Spinal cord (tissue), 9 donors: ENCODE measurements at regions not wholly inside any gene's neighbourhood (a gene's known extent, or its start where the extent isn't known, plus 50 kb on each side); places are given as distances from the start of the nearest gene placed in this dataset.

Experiments used
- DNase-seq, 6 donors: peaks; one replicate each; pipeline versions ENCODE4 v3.0.0 to v3.0.0-alpha.2; 2013 to 2015; ENCODE audit warnings: low spot score in 6 of 6, low read depth in 4 of 6
- H3K27ac ChIP-seq: one replicate; pipeline ENCODE4 v1.5.1; 2013; ENCODE audit warnings: low read depth, low read length, control low read depth
- H3K27me3 ChIP-seq: one replicate; pipeline ENCODE4 v1.6.1; 2013; ENCODE audit warnings: low read length; ENCODE audit not compliant: control insufficient read depth, insufficient read depth
- H3K36me3 ChIP-seq: one replicate; pipeline ENCODE4 v1.6.1; 2013; ENCODE audit warnings: low read length; ENCODE audit not compliant: control insufficient read depth, insufficient read depth
- H3K4me1 ChIP-seq: one replicate; pipeline ENCODE4 v1.6.1; 2013; ENCODE audit warnings: low read length; ENCODE audit not compliant: control insufficient read depth, insufficient read depth
- H3K4me3 ChIP-seq: one replicate; pipeline ENCODE4 v1.5.1; 2013; ENCODE audit warnings: low read depth, low read length, control low read depth
- H3K9me3 ChIP-seq: one replicate; pipeline ENCODE4 v1.6.1; 2013; ENCODE audit warnings: low read length; ENCODE audit not compliant: control insufficient read depth, insufficient read depth
- WGBS: methylation state at CpG from one replicate; pipeline ENCODE4 v1.1.5; 2013; ENCODE audit warnings: missing lambda C conversion rate; ENCODE audit not compliant: insufficient coverage; 5-methylcytosine and 5-hydroxymethylcytosine counted together
- donor health status: healthy.

DNA sequence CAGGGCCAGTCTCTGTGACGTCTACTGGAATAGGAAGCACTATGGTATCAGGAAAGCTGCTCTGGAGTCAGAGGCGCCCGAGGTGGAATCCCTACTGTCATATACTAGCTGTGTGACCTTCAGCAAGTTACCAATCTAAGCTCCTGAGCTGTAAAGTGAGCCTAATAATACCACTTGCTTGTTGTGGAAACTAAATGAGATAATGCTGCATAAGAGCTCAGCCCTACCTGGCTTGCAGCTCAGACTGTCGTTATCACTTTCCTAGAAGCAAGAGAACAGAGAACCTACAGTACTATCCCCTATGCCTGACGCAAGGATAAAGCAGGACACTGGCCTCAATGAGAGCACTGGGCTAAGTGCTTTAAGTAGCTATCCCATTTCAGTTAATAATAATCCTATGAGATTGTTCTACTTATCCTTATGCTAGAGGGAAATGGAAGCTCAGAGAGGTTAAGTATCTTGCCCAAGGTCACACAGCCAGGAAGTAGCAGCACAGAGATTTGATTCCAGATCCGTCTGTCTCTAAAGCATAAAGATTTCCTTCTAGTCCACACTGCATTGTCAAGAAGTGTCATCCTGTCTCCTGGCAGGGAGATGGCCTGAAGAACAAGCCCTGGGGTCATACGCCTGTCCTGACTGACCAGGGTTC is 195.2 kb downstream of the TLE3 start:
- H3K4me3 ChIP-seq: no peak overlapping the region
- no peaks in the 10 kb centered on the region for H3K9me3 ChIP-seq
- H3K4me1 ChIP-seq: no peaks in the 10 kb centered on the region
- H3K36me3 ChIP-seq: no peaks in the 10 kb centered on the region
- DNase-seq: no peak
- H3K27ac ChIP-seq: no peak overlapping the region
- no peaks in the 10 kb centered on the region for H3K27me3 ChIP-seq
- 85% methylated on average over 5 of the region's 7 CpGs for WGBS

DNA sequence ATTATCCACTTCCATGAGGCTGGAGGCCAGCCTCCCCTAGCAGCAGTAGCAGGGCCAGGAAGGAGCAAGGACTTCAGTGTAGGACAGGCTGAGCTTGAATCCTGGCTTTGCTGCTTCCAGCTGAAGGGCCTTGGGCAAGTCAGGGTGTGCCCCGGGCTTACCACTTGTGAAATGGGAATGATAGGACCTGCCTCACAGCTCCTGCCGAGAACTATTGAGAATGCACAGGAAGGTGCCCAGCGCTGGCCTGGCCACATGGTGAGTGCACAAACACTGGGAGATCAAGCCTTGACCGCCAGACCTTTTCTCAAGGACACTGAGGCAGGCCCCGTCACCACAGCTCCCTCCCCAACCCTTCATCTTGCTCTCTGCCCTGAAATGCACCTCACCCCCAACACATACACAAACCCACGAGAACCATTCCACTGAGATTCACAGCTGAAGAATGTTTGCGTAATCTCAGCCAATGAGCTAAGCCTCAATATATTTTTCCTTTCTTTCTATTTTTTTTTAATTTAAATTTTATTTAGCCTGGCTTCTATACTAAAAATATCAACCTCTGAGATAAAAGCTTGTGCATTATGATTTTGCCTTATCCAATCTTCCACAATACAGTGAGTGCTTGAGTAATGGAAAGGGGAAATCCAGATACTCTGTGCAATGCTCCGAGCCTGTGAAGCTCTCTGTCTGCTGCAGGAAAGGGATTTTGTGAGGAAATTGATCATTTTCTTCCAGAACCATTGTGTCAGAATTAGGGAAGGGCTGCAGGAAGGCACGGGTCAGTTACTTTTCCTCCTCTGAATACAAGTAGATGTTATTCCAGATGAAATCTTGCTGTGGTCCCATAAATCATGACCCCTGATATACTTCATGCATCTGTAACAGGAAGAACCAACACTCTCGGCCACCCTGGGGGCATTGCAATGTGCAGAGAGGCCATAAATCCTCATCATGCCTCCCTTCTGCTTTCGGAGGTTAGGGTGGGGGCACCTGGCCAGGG is 193.9 kb downstream of the TLE3 start:
- DNase-seq: peak in 1 of 6 donors; percentile 38

DNA sequence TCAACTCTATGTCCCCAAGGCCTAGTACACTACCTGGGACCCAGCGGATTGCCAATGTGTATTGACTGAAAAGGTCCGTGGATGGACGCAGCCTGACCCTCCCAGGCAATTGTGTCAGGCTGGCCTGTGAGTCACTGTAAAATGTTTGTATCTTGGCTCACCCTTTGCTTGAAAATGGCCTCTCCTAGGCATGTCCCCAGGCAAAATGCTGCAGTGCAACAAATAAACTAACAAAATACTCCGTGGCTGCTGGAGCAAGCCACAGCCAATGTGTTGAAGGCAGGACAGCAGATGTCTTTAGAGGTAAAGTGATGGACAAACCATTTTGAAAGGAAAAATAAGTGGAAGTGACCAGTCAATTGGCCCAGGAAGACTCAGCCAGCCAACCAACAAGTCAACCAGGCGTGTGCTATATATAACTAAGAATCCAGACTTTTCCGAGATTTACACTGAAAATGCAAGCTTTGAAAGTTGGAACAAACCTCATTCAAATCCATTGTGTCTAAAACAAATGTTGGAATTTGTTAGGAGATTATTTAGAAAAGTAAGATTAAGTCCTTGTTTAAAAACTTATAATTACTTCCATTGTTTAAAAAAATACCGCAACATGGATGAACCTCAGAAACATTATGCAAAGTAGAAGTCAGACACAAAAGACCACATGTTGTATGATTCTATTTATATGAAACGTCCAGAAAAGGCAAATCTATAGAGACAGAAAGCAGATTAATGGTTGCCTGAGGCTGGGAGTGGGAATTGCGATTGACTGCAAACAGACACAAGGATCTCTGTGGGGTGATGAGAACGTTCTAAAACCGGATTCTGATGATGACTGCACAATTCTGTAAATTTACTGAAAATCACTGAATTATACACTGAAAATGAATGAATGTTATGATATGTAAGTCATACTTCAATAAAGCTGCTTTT is 191.2 kb downstream of the TLE3 start:
- H3K9me3 ChIP-seq: no peaks in the 10 kb centered on the region
- H3K27me3 ChIP-seq: no peaks in the 10 kb centered on the region
- H3K36me3 ChIP-seq: no peaks in the 10 kb centered on the region
- H3K4me3 ChIP-seq: no peak overlapping the region
- WGBS: 60% methylated on average over 2 of the region's 11 CpGs
- no peaks in the 10 kb centered on the region for H3K4me1 ChIP-seq
- H3K27ac ChIP-seq: no peak overlapping the region
- DNase-seq: no peak

More for the DNA sequence above, 193.9 kb downstream of the TLE3 start:
- WGBS: 76% methylated on average over 8 of the region's 11 CpGs
- Histone ChIP-seq H3K36me3 (no peaks in the 10 kb centered on the region), H3K27me3 (no peaks in the 10 kb centered on the region), H3K4me3 (no peak overlapping the region), H3K4me1 (no peaks in the 10 kb centered on the region), H3K9me3 (no peaks in the 10 kb centered on the region), H3K27ac (no peak overlapping the region)

DNA sequence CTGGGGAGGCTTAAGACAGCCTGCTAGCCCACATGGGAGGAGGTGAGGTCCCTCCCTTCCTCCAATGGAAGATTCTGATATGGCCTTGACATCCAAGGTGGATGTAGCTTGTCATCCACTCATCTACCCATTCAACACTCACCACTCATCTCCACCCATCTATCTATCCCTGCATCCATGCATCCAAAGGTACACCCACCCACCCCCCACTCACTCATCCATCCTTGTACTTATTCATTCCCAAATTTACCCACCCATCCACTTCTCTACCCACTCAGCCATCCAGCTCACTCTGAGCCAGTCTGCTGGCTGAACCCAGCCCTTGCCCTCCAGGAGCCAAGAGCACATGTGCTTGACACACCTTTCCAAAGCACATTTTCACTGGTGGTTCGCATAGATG is 189.7 kb downstream of the TLE3 start:
- Histone ChIP-seq H3K4me3 (no peak overlapping the region), H3K27ac (no peak overlapping the region), H3K4me1 (no peaks in the 10 kb centered on the region), H3K27me3 (no peaks in the 10 kb centered on the region), H3K9me3 (no peaks in the 10 kb centered on the region), H3K36me3 (no peaks in the 10 kb centered on the region)
- 100% methylated on average over 1 of the region's 1 CpG for WGBS
- no peak for DNase-seq

DNA sequence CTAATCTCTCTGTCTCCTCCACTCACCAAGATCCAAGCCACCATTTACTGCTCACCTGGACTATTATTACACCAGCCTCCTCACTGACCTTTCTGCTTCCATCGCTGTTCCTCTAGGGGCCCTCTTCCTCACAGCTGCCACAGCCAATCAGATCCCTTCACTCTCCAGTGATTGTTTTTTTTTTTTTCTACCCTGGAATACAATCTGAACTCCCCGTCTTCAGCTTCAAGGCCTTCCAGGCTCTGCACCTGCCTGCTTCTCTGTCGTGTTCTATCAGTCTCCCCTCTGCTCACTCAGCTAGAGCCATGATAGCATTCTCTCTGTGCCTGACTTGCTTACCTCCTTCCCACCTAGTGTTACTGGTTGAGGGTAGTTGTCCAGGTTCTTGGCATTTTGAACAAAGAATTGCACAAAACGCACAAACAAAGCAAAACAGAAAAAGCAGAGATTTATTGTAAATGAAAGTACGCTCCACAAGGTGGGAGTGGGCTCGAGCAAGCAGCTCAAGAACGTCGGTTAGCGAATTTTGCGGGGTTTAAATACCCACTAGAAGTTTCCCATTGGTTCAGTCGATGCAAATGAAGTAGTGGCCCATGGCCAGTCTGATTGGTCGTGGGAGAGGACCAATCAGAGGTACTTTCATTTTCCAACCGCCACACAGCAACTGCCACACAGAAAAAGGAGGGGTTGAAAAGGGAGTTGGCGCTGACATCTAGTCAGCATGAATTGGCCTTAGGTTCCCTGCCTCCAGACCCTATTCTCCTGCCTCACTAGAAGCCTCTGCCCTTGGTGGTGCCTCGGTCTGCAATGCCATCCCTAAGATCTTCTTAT is 188.9 kb downstream of the TLE3 start:
- 92% methylated on average over 9 of the region's 15 CpGs for WGBS
- Histone ChIP-seq H3K9me3 (no peaks in the 10 kb centered on the region), H3K4me3 (no peak overlapping the region), H3K36me3 (no peaks in the 10 kb centered on the region), H3K4me1 (peaks cover 6% of the 10 kb centered on the region), H3K27ac (no peak overlapping the region), H3K27me3 (no peaks in the 10 kb centered on the region)
- peak in 1 of 6 donors; percentile 17 for DNase-seq

DNA sequence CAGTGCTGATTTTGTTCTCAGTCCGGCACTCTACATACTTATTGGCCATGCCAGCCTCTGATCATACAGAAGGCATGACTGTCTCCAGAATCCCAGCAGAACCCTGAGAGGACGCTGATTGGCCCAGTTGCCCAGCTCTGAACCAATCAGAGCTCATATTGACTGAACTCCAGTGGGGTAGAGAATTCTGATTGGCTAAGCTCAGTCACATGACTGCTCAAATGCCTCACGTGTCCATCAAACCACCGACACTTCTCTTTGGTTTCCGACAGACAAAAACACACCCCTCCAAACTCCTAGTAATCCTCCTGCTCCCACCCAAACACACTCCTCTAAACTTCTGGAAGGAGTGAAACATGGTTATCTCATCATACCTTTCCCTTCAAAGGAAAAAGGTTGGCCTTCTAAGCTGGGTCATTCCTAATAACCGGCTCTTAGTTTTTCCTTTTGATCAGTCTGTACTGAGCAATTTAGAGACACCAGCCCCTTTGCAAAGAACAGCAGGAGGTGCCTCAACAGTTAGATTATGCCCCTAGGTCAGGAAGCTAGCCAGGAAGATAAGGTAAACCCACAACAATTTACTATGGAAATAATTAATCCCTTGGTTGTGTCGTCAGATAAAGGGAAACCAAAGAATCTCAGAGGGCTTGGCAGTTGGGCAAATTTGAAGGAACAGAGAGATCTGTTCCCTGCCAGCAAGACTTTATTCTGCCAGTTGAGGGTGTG is 187.8 kb downstream of the TLE3 start:
- H3K4me3 ChIP-seq: no peak overlapping the region
- no peak overlapping the region for H3K27ac ChIP-seq
- no peaks in the 10 kb centered on the region for H3K9me3 ChIP-seq
- DNase-seq: no peak
- H3K4me1 ChIP-seq: peaks cover 11% of the 10 kb centered on the region
- H3K36me3 ChIP-seq: no peaks in the 10 kb centered on the region
- H3K27me3 ChIP-seq: no peaks in the 10 kb centered on the region
- WGBS: 90% methylated on average over 5 of the region's 7 CpGs

DNA sequence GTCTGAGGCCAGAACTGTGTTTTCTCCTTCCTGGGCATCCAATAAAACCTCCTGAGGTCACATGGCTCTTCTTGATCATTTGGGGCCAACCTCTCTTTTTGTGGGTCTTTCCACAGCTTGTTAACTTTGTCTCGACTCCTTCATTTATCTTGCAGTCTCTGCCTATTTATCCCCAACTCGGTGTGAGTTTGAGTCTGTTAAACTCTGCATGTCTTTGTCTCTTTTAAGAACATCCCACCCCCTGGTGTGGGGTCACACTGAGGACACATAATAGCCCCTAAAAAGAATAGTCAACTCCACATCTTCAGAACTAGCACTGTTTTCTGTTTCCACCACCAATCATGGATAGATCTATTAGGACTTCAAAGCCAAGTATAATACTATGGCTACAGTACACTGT is 187.2 kb downstream of the TLE3 start:
- peaks cover 11% of the 10 kb centered on the region for H3K4me1 ChIP-seq
- H3K4me3 ChIP-seq: no peak overlapping the region
- 11% methylated on average over 1 of the region's 2 CpGs for WGBS
- no peak overlapping the region for H3K27ac ChIP-seq
- no peaks in the 10 kb centered on the region for H3K9me3 ChIP-seq
- no peaks in the 10 kb centered on the region for H3K36me3 ChIP-seq
- peak in 1 of 6 donors; percentile 48 for DNase-seq
- H3K27me3 ChIP-seq: no peaks in the 10 kb centered on the region

DNA sequence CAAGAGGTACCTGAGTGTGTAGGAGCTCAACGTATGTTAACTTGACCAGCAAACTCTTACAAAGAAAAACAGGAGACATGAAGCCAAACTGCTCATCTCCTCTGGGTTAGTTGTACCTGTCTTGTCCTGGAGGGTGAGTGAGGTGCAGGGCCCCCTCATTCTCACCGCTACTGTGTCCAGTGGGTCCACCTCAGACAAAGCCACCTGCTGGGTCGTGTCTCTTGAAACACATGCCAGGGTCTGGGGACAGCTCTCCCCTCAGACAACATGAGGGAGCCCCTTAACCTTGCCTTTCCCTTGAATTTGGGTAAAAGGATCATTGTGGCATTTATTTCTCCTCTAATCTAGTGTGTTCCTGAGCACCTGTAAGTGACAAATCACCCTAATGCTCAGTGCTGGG is 185.6 kb downstream of the TLE3 start:
- no peak overlapping the region for H3K4me3 ChIP-seq
- WGBS: 100% methylated on average over 1 of the region's 3 CpGs
- no peak overlapping the region for H3K27ac ChIP-seq
- H3K9me3 ChIP-seq: no peaks in the 10 kb centered on the region
- no peaks in the 10 kb centered on the region for H3K36me3 ChIP-seq
- H3K4me1 ChIP-seq: peaks cover 17% of the 10 kb centered on the region
- DNase-seq: no peak
- no peaks in the 10 kb centered on the region for H3K27me3 ChIP-seq
